Endothelial cell of hepatic sinusoid (primary cell): ENCODE measurements at regions not wholly inside any gene's neighbourhood (a gene's known extent, or its start where the extent isn't known, plus 50 kb on each side); places are given as distances from the start of the nearest gene placed in this dataset.

Experiments
- in situ Hi-C: cut with HindIII; loops from 2 replicates; pipeline ENCODE4 v1.10.0; 2017; ENCODE audit warnings: low sequenced_read_pairs

DNA sequence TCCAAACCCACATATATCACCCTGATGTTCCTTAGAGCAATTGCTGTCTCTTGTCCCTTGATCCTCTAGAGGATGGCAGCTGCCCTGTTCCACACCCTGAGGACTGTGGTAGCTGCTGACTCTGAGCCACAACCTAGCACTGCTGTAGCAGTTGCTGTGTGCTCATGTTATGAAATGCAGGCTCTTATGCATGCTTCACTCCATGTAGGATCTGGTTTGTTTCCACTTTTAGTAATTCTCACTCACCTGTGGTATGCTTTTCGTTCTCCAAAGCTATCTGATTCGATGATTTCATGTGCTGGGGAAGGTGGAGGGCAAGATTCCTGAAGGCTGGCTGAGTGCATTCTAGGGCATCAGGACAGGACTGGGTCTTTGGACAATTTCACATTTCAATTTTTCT, 649.0 kb upstream of the RAB6C start:
- in situ Hi-C loops, result no loop called here

DNA sequence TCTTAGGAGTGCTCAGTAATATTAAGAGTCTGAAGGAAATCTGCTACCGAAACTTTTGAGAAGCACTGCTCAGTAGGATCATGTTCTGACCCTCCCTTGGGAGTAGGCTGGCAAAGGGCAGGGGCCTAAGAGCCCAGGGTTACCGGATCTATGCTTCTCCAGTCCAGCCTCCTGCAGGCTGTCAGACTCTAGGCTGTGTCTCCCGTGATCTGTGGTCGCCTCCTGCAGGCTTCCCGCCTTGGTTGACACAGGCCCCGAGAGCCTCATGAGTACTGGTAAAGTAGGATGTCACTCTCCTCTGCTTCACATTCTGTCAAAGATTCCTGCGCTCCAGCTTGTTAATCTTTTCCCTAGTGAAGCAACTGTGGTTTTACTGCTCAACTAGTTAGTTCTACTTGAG, 647.8 kb upstream of the RAB6C start:
- in situ Hi-C loops, result no loop called here

DNA sequence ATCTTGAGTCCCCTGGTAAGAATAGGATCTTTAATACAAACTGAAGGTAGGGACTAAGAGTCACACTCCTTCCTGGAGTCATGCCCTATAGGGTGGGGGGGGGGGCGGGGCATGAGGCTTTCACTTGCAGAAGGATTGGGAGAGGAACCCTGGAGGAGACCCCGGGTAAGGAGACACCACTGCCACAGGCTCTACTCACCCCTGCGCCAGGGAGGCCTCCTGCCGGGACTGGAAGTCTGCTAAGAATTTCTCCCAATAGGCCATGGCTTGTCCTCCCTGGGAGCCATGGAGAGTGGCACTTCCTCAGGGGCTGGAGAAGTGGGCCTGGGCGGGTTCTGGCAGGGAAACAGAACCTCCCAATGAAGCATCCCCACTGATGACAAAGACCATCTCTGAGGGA, 645.3 kb upstream of the RAB6C start:
- in situ Hi-C loops, result no loop called here

DNA sequence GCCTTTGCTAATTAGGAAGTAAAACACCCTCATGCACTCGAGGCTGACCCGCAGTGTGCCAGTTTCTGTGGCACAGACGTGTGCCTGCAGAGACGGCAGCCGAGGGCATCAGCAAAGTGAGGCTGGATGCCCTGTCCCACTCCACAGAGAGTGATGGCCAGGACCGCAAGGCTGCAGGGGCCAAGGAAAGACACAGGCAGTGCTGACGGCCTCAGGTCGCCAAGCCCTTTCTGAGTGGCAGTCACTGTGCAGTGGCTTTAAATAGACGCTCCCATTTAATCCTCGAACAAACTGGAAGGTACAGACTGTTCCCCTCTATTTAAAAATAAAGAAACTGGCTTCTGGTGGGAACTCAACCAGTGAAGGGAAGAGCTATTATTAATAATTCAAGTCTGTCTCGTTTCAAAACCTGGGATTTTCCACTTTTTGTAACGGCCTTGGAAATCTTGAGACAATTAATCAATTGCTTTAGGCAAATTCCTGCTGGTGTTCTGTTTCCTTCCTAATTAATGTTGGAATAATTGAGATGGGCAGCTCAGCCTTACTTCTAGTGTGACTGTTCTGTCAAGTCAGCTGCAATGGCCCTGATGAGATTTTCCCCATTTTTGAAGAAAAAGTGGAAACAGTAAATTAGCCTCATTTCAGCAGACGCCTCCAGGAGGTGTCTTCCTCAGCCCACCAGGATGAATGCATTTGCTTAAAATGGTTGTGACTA, 644.6 kb upstream of the RAB6C start:
- in situ Hi-C loops, result no loop called here

DNA sequence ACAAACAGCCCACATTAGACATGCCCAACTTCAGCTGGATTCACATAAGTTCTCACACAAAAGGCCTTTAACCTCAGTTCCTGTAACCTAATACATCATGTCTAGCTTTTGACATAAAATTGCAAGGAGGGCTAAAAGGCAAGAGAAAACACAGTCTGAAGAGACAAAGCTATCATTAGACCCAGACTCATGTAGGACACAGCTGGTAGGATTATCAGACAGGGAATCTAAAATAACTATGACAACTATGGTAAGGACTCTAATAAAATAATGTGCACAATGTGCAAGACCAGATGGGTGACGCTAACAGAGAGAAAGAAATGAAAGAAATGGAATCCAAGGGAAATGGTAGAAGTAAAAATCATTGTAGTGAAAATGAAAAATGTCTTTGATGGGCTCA, 643.2 kb upstream of the RAB6C start:
- in situ Hi-C loops, result no loop called here

DNA sequence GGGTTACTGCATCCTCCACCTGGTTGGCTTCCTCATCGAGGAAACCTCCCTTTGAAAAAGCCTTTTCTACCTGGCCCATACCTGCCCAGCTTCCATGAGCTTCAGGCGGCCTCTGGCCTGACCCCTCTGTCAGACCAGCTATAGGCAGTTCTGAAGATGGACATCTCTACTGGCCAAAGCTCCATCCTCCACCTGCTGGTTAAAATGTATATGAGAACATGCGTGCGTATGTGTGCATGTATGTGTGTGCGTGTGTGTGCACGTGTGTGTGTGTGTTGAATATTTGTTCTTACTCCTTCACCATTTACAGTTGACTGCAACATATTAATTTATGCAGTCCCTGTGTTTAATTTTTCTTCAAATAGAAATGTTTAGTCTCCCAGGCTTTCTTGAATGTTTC, 642.4 kb upstream of the RAB6C start:
- in situ Hi-C loops, result no loop called here

DNA sequence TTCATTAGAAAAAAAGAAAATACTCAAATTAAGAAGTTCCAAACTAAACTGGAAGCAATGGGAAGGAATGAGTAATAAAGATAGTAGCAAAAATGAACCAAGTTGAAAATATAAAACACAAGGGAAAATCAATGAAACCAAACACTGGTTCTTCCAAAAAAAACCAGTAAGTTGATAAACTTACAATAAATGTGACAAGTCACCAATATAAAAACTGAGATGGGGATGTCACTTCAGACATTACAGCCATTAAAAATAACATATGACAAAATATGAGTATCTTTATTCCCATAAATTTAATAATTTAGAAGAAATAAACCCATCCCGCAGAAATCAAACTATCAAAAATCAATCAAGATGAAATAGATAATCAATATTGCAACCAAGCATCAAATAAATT, 633.9 kb upstream of the RAB6C start:
- in situ Hi-C loops, result no loop called here

DNA sequence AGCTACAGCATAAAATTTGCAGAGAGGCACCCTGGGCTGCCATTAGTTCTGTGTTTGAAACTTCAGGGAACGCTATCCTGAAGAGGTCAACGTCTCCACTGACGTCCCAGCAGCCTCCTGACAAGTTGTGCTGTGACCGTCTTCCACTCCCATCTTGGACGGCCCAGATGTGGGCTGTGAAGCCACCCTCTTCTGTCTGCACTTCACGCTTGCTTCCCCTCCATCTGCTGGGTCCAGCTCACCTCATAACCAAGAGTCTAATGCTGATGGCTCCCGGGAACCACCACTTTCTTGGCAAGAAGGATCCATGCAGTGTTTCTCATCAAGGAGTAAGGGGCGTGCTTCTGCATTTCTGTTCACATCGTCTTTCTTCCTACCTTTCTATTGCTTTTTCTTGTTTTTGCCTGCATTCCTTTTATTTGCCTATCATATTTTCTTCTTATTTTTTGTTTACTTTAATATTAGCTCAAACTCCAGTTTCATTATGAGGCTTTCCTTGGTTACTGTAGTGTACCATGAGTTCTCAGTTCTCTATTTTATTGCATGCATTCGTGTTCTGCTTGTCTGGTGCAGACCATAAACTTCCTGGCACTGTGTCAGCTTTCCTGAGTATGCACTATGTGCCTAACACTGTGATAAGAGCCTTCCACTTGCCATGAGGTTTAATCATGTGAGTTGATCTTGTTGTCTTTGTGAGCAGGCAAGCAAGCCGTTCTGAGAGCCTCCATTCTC, 631.8 kb upstream of the RAB6C start:
- in situ Hi-C loops, result no loop called here

DNA sequence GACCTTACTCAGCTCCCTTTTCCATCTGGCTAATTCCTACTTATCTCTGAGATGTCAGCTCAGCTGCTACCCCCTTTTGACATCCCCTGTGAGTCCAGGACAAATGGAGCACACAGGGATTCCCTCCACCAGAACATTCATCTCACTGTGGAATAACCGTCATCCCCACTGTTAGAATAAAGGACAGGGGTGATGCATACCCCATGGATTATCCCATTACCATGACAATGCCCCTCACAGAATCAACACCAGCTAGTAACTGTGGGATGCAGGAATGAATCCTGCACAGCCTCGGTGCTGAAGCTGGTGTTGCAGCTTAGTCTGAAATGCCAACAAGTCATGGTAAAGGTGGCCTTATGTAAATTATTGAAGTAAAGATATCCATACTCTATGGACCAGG, 624.8 kb upstream of the RAB6C start:
- in situ Hi-C loops, result no loop called here

DNA sequence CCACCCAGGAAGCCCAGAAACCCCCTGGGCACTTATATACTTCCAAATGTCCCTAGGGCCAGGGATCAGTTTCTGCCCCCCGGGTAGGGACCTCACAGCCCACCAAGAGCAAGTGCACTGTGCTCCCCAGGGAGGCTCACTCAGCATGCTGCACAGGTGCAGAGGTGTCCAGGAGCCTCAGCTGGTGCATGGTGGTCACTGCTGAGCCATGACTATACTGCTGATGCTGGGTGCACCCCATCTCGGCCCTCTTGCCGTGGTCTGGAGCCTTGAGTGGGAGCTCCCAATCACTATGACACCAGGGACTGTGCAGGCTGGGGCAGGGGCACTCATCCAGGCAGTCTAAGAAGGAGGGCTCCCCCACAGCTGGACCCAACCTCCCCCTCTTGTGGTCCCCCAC, 617.8 kb upstream of the RAB6C start:
- in situ Hi-C loops, result no loop called here

DNA sequence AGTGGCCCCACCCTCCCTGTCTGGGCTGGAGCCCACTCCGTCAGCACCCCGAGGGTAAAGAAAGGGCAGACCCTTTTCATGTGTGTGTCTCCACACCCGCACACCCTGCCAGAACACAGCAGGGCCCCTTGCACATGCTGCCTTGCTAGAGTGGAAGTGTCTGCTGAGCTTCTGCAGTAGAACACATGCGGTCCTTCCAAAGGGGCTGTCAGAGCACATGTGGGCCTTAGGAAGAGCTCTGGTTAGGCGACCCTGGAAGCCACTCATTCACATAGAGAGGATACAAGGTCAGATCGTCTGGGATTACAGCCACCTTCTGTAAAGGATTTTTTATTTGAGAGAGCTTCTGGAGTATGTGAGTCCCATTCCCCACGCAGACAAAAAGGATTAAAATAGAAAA, 613.2 kb upstream of the RAB6C start:
- in situ Hi-C loops, result no loop called here

DNA sequence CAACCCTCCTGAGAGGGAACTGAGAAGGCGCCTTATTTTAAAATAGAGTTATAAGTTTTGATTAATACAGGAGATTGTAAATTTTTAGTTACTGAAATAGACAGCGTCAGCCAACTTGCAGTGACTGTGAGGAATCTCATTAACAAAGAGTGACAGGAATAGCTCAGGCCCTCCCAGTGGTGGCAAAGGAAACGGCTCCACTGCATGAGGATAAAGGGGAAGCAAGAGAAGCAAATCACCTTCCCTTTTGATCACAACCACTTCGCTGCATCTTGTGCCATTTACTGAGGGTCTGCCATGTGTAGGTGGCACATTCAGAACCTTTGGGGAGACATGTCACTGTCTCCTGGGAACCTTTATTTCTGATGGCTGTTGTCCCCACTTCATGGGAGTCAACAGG, 612.4 kb upstream of the RAB6C start:
- in situ Hi-C loops, result no loop called here

DNA sequence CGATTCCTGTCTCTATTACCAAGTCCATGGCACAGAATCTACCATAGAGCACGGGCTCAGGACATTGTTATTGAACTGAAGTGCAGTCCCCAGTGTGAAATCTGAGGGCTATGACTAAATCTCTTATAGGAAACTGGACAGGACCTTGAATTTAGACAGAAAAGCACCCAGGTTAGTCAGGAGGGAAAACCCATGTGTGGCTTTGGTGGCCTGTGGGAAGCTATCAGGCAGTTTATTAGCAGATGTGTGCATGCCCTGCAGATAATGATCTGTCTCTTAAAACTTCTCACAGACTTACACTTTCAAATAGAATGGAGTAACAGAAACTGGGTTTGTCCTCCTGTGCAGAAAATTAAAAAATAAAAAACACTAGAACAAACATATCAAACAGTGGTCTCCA, 610.0 kb upstream of the RAB6C start:
- in situ Hi-C loops, result no loop called here

DNA sequence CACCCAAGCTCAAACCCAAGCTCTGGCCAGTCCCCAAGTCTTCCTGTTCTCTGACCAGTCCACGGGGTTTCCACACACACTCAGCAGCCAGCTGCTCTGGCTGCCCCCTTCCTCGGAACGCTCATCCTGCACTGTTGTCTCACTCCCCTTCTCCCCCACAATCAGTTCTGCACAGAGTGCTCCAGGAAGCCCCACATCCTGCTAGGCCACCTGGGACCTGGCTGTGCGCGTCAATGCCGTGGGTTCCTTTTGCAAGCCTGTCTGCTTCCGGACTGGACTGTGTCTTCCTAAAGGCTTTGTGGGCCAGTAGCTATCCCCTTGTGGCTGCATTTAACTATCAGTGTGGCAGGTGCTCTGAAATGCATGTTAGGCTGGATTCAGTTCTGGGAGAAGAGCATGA, 605.0 kb upstream of the RAB6C start:
- in situ Hi-C loops, result no loop called here

DNA sequence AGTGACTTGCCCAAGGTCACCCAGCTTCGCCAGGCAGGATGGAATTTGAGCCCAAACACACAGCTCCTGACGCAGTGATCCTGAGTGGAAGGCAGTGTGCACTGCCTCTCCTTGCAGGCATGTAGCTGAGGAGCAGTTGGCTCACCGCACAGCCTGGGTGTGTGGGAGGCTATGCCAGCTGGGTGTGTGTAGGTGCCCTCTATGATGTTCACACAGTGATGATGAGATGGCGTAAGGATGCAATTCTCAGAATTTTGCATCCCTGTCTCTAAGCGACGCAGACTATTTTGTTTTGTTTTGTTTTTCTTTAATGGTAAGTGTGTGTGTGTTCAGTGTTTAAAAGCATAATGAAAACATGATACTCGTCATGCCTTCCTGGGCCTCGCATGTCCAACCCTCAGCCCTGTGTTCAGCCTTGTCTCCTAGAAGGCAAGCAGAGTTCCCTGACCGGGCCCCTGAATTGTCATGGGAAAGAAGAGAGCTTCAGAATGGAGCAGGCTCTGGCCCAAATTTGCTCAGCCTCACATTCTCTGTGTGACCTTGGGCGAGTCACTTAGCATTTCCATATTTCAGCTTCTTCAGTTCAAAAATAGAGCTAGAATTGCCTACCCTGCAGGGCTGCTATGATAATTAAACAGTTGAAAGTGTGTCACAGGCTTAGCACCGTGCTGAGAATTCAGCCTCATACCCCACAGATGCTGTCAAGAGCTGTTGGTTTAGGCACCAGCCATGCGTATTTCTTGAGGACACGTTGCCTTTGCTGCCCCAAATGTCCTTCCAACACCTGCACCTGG, 603.6 kb upstream of the RAB6C start:
- in situ Hi-C loops, result no loop called here

DNA sequence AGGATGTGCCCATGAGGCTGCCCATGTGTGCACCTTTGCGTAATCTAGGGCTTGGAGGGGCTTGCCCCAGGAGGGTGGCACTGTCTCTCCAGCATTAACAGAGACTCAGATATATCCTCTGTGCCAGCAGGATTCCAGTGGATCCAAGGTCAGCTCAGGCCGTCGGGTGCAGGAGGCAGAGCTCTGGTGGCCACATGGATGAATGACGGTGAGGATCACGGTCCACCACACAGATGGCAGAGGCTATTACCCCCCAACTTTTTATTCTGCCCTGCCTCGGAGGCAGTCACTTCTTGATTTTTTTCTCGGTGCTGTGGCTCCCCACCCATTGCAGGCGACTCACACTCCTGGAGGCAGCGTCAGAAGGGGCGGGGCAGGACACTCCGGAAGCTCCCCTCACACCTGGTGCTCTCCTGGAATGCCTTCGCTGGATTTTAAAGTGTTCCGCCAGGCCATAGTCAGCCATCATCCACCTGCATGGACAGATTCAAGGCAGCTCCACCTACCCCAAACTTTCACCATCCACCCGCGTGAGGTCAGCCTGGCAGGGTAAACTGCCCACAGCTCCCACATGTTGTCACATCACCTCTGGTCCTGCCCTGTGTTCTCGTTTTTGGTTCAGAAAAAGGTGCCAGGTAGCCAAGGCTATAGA, 602.9 kb upstream of the RAB6C start:
- in situ Hi-C loops, result no loop called here

DNA sequence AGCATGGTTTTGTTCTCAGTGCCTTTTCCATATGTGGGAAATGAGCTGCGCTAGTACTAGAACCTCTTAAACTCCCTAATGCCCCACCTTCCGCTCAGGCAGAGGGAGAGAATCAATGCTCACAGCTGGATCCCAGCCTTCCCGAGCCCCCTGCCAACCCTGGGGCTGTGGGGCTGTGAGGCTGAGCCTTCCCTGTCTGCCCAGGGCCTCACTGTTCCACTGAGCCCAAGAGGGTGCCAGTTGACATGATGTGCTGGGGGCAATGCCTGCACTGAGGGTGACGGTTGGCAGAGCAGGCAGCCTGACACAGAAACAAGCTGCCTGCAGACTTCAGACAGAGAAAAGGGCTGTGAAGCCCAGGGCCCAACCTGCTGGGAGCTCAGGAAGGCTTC, 602.4 kb upstream of the RAB6C start:
- in situ Hi-C loops, result no loop called here

DNA sequence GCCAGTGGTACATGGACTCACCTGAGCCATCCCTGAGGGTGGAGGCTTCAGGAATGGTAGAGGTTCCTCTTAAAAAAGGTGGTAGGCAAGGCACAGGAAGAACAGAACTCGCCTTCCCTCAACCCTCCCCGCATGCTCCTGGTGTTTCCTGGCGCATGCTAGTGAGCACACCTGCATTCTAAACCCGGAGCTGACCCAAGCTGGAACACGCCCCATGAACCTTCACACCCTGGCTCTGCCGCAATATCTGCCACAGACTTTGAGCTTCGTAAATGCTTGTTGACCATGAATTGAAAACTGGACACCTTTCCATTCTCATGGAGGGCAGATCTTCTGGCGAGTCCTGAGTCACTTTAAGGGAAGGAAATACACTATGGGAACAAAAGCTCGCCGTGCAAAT, 601.3 kb upstream of the RAB6C start:
- in situ Hi-C loops, result no loop called here

DNA sequence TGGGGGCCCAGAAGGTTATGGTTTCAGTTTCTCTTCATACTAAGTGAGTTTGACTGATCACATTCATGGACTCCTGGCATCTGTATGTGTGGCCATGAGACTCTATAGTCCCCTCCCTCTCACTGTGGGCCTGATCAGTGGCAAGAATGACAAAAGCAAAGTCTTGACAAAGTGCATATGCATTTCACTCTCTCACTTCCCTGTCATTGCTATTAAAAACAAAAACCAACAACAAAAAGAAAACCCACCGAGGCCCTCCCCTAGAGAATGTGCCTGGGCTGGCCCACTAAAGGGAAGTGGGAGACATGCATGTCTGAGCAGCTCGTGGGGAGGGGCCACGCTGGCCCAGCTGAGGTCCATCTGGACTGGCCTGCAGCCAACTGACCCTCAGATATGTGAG, 600.1 kb upstream of the RAB6C start:
- in situ Hi-C loops, result no loop called here

DNA sequence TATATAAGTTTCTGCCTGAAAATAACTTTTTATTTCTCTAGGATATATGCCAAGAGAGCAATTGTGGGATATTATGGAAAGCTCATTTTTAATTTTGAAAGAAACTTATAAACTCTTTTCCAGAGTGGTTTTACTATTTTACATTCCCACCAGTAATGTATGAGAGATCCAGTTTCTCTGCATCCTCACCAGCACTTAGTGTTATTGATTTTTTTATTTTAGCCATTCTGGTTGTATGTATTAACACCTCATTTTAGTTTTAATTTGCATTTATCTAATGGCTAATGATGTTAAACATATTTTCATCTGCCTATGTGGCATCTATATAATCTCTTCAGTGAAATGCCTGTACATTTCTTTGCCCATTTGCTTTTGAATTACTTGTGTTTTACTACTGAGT, 597.7 kb upstream of the RAB6C start:
- in situ Hi-C loops, result no loop called here

DNA sequence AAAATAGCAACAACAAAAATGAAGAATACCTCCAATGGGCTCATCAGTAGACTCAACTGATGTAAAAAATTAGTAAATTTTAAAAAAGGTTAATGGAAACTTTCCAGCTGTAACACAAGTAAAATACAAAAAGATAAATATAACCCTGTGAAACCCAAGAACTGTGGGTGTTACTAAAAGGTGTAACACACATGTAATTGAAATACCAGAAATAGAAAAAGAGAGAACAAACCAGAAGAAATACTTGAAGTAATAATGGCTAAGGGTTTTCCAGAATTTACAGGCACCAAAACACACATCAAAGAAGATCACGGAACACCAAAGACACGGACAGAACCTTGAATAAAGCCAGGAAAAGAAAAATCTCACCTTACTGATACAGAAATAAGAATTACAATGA, 590.6 kb upstream of the RAB6C start:
- in situ Hi-C loops, result no loop called here

DNA sequence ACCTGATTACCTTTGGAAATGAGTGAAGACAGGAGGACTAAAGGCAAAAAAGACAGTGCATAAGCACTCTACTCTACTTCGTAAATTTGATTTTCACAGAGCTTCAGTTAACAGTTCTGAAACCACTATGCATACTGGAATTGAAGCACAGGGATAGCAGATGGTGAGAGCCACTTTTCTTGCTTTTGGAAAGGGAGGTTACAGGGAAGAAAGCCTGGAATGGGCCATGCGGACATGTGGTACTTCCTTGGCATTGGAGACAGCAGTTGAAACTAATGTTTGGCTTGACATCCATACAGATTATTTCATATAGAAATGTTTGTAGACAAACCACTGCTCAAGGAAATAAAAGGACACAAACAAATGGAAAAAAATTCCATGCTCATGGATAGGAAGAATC, 585.6 kb upstream of the RAB6C start:
- in situ Hi-C loops, result no loop called here
